ENCODE measurements at regions not wholly inside any gene's neighbourhood (a gene's known extent, or its start where the extent isn't known, plus 50 kb on each side); places are given as distances from the start of the nearest gene placed in this dataset.

DNA sequence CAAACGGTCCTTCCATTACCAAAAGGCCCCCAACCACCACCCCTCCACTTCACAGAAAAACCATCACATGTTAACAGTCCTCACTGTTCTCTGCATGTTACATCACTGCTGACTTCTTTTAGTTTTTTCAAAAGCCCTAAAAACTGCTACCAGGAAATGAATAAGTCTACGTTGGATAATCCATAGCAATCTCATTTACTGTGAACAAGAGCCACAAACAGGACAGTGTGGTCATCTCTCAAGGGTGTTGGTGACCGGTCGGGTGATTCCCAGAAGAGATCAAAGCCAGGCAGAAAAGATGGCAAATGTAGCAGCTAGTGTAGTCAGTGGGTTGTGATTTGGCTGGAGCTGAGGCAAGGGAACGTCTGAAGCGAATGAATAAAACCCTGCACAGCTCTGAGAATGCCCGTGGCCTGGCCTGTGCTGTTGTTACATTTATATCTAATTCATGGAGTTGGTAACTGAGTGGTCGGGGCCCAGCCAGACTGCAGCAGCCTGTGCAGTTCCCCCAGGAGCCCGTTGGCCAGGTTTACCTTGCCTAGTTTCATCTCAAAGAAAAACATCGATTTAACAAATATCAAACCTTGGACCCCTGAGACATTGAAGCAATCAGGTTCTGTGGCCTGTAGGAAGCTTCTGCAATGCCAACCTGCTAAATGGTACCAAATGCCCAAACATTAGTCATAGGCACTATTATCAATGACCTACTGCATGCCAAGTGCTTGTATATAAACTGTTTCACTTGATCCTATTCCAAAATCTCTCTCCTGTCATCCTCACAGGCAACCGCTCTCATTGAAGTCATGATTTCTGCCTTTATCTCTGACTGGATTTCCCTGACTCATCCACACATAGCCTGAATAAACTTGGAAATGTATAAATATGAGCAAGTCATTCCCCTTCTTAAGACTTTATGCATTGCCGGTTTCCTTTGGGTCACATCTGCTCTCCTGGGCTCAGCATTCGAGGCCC, 153.8 kb upstream of the SERP2 start:
- TF ChIP-seq, protein P1, sequence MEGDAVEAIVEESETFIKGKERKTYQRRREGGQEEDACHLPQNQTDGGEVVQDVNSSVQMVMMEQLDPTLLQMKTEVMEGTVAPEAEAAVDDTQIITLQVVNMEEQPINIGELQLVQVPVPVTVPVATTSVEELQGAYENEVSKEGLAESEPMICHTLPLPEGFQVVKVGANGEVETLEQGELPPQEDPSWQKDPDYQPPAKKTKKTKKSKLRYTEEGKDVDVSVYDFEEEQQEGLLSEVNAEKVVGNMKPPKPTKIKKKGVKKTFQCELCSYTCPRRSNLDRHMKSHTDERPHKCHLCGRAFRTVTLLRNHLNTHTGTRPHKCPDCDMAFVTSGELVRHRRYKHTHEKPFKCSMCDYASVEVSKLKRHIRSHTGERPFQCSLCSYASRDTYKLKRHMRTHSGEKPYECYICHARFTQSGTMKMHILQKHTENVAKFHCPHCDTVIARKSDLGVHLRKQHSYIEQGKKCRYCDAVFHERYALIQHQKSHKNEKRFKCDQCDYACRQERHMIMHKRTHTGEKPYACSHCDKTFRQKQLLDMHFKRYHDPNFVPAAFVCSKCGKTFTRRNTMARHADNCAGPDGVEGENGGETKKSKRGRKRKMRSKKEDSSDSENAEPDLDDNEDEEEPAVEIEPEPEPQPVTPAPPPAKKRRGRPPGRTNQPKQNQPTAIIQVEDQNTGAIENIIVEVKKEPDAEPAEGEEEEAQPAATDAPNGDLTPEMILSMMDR (IDR thresholded peaks at IDR 0.05; ENCODE audit: insufficient read depth, low read length, poor library complexity, severe bottlenecking), result no peak

DNA sequence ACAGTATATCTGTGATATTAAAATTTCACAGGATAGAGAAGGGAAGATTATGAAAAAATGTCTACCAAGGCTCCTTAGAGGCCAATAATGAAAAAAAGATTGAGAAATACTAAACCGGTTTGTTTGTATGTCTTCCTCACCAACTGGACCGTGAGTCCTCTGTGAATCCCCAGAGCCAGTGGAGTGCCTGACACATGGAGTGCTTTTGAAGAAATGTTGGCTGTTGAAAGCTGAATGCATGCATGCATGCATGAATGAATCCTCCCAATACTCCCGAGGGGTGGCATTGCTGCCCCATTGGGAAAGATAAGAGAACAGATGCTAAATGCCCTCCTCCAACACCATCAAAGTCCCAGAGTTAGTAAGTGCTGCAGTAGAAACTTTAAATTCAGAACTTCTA, 152.7 kb upstream of the SERP2 start:
- Histone ChIP-seq H3K4me3 (replicated peaks; ENCODE audit: low read depth, low read length) (no peak overlapping the region), H3K36me3 (ENCODE audit: control insufficient read depth, insufficient read depth, low read length) (no peaks in the 10 kb centered on the region), H3K27me3 (replicated peaks; ENCODE audit: control insufficient read depth, insufficient read depth, low read length) (no peaks in the 10 kb centered on the region)
- no peak for DNase-seq (ENCODE audit: extremely low read depth, insufficient read length)
- TF ChIP-seq, protein P1 (IDR thresholded peaks at IDR 0.05; ENCODE audit: insufficient read depth, low read length, poor library complexity, severe bottlenecking), result no peak

More for the DNA sequence above, 153.8 kb upstream of the SERP2 start:
- no peaks in the 10 kb centered on the region for H3K36me3 ChIP-seq (ENCODE audit: control insufficient read depth, insufficient read depth, low read length)
- no peak for DNase-seq (ENCODE audit: extremely low read depth, insufficient read length)
- H3K4me3 ChIP-seq (replicated peaks; ENCODE audit: low read depth, low read length), result no peak overlapping the region
- H3K27me3 ChIP-seq (replicated peaks; ENCODE audit: control insufficient read depth, insufficient read depth, low read length), result no peaks in the 10 kb centered on the region

DNA sequence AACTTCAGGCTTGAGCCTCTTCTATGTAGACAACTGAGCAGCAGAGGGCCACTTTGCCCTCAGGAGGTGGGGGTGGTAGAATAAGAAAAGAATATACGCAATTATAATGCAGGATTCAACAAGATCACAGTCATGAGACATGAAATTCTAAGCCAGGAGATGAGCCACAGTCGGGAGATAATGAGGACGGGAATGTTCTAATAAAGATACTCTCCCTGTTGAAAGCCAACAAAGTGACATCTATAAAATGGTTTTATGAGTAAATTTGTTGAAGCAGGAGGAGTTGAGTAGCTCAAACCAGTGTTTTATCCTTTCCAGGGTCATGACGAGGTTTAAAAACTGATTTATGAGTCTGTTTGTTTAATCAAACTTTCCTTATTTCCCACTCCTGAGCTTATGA, 152.0 kb upstream of the SERP2 start:
- H3K27me3 ChIP-seq (replicated peaks; ENCODE audit: control insufficient read depth, insufficient read depth, low read length), result no peaks in the 10 kb centered on the region
- H3K4me3 ChIP-seq (replicated peaks; ENCODE audit: low read depth, low read length), result no peak overlapping the region
- DNase-seq (ENCODE audit: extremely low read depth, insufficient read length), result no peak
- no peaks in the 10 kb centered on the region for H3K36me3 ChIP-seq (ENCODE audit: control insufficient read depth, insufficient read depth, low read length)
- TF ChIP-seq, protein P1 (IDR thresholded peaks at IDR 0.05; ENCODE audit: insufficient read depth, low read length, poor library complexity, severe bottlenecking), result no peak

DNA sequence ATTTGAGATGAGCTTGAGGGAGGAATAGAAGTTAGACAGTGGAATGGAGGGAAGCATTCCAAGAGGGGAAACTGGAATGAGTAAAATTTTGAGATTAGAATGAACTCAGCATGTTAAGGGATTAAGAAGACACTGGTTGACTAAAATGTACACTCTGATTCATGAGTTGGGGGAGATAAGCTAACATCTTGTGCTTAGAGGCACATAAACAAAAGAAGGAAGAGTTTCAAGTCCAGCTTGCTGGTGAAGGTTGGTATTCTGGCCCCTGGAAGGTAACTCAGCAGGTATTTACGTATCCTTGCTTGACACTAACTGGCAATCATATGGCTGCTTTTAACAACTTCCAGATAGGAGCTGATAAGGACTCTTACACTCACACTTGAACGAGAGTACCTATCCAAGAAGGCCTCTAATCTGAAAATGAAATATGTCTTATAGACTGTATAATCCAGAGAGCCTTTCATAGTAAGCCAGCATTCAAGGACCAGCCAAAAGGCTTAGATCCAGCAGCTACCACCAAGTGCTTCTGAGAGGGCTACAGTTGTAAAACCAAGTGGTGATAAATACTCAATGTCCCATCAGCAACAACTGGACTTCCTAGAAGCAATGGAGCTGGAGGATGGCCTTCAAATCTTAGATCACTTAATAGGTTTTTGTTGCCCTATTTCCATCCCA, 149.7 kb upstream of the SERP2 start:
- no peak overlapping the region for H3K4me3 ChIP-seq (replicated peaks; ENCODE audit: low read depth, low read length)
- no peak for DNase-seq (ENCODE audit: extremely low read depth, insufficient read length)
- no peaks in the 10 kb centered on the region for H3K36me3 ChIP-seq (ENCODE audit: control insufficient read depth, insufficient read depth, low read length)
- TF ChIP-seq, protein P1 (IDR thresholded peaks at IDR 0.05; ENCODE audit: insufficient read depth, low read length, poor library complexity, severe bottlenecking), result no peak
- H3K27me3 ChIP-seq (replicated peaks; ENCODE audit: control insufficient read depth, insufficient read depth, low read length), result peaks cover 3% of the 10 kb centered on the region

DNA sequence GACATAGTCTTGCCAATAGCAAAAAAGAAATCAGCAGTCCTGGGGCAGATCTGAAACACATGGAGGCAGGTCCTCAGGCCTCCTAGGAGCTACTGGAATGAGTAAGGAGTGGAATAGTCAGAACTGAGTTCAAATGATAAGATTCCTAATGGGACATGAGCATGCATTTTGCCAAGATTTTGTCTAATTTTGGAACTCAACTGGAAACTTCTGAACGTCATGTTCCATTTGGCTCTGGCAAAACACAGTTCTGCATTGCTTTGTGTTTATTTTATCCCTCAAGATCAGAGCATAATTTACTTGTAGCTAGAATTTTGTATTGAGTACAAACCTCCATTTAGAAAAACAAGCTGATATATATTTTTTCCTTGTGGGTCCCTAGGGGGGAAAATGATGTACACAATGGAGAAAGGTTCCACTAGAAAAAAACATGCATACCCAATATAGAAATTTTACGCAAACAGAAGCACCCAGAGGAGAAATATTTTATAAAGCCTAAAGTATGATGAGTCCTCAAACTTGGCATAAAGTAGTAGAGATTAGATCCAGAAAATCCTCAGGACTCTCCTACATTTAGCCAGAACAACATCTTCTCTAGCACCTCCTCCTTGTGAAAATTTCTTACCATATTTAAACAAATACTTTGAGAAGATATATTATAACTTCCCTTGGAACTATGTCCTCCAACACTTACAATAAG, 149.0 kb upstream of the SERP2 start:
- Histone ChIP-seq H3K4me3 (replicated peaks; ENCODE audit: low read depth, low read length) (no peak overlapping the region), H3K27me3 (replicated peaks; ENCODE audit: control insufficient read depth, insufficient read depth, low read length) (peaks cover 3% of the 10 kb centered on the region), H3K36me3 (ENCODE audit: control insufficient read depth, insufficient read depth, low read length) (no peaks in the 10 kb centered on the region)
- TF ChIP-seq, protein P1 (IDR thresholded peaks at IDR 0.05; ENCODE audit: insufficient read depth, low read length, poor library complexity, severe bottlenecking), result no peak
- no peak for DNase-seq (ENCODE audit: extremely low read depth, insufficient read length)

Measured in GM06990 (cell line).